ENCODE measurements at regions not wholly inside any gene's neighbourhood (a gene's known extent, or its start where the extent isn't known, plus 50 kb on each side); places are given as distances from the start of the nearest gene placed in this dataset.

DNA sequence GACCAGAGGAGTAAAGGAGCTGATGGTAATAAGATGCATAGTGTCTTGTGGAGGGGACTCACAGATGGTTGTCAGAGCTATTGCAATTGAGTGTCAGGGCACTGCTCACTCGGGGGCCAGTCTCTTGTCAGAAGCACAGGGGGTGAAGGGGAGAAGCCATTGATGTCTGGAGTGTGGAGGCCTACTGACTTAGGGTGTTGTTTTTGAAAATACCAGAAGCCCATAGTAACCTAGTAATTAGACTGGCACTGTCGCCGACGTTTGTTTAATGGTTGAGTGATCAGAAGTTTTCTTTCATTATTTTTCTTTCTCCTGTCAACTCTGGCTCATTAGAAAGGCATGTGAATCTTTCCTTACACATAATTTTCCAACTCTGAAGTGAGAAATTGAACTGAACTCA is 151.6 kb upstream of the TENM4 start:
- TF ChIP-seq, protein P1, sequence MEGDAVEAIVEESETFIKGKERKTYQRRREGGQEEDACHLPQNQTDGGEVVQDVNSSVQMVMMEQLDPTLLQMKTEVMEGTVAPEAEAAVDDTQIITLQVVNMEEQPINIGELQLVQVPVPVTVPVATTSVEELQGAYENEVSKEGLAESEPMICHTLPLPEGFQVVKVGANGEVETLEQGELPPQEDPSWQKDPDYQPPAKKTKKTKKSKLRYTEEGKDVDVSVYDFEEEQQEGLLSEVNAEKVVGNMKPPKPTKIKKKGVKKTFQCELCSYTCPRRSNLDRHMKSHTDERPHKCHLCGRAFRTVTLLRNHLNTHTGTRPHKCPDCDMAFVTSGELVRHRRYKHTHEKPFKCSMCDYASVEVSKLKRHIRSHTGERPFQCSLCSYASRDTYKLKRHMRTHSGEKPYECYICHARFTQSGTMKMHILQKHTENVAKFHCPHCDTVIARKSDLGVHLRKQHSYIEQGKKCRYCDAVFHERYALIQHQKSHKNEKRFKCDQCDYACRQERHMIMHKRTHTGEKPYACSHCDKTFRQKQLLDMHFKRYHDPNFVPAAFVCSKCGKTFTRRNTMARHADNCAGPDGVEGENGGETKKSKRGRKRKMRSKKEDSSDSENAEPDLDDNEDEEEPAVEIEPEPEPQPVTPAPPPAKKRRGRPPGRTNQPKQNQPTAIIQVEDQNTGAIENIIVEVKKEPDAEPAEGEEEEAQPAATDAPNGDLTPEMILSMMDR (IDR thresholded peaks at IDR 0.05; ENCODE audit: poor library complexity) = no peak
- TF ChIP-seq EZH2 (IDR thresholded peaks at IDR 0.05; ENCODE audit: borderline replicate concordance) (no peak), EZH2phosphoT487 (IDR thresholded peaks at IDR 0.05; ENCODE audit: low read depth, severe bottlenecking, unreplicated experiment) (no peak)
